Common myeloid progenitor, CD34-positive (primary cell): ENCODE measurements at regions not wholly inside any gene's neighbourhood (a gene's known extent, or its start where the extent isn't known, plus 50 kb on each side); places are given as distances from the start of the nearest gene placed in this dataset.

Experiments
- CTCF ChIA-PET: fragments of 350-600 bp; sonication (Branson Sonifier 250); formaldehyde crosslinking; loops from one replicate; lab custom pipeline; 2021; ENCODE audit warnings: antibody characterized with exemption; lab: Charles Lee
- POLR2A ChIA-PET: fragments of 350-600 bp; sonication (Branson Sonifier 250); formaldehyde crosslinking; loops from one replicate; lab custom pipeline; 2021; ENCODE audit warnings: antibody characterized with exemption; lab: Charles Lee
- DNase-seq, 3 donors: peaks; one replicate each; pipeline versions ENCODE4 v3.0.0 to v3.0.0-alpha.2; 2013
- H3K27ac ChIP-seq, 2 experiments: 1 replicate in 1 of 2; 2 replicates in 1 of 2; pipeline ENCODE4 v1.7.0; 2013; ENCODE audit warnings: inconsistent platforms in 2 of 2, low read length in 2 of 2, mild to moderate bottlenecking in 2 of 2, low read depth in 1 of 2, moderate library complexity in 1 of 2; ENCODE audit not compliant: severe bottlenecking in 2 of 2, insufficient read depth in 1 of 2, poor library complexity in 1 of 2
- H3K27me3 ChIP-seq, 5 experiments: replicated peaks in 2 of 5; 1 replicate in 3 of 5; 2 replicates in 2 of 5; pipeline versions ENCODE4 v1.6.1 to v1.7.0; 2013; ENCODE audit warnings: low read length in 4 of 5, mild to moderate bottlenecking in 2 of 5, moderate library complexity in 2 of 5, inconsistent platforms in 1 of 5; ENCODE audit not compliant: insufficient read depth in 5 of 5, control insufficient read depth in 4 of 5
- H3K36me3 ChIP-seq, 4 experiments: 1 replicate in 2 of 4; 2 replicates in 2 of 4; pipeline versions ENCODE4 v1.6.1 to v1.7.0; 2013; ENCODE audit warnings: low read length in 3 of 4, control low read depth in 1 of 4, mild to moderate bottlenecking in 1 of 4; ENCODE audit not compliant: control insufficient read depth in 4 of 4, insufficient read depth in 4 of 4
- H3K4me1 ChIP-seq, 4 experiments: 1 replicate in 3 of 4; 2 replicates in 1 of 4; pipeline versions ENCODE4 v1.6.1 to v1.7.1; 2013; ENCODE audit warnings: low read length in 3 of 4, mild to moderate bottlenecking in 3 of 4, control low read depth in 1 of 4, inconsistent platforms in 1 of 4, moderate library complexity in 1 of 4; ENCODE audit not compliant: control insufficient read depth in 4 of 4, insufficient read depth in 4 of 4; ENCODE audit errors: control extremely low read depth in 1 of 4
- H3K4me3 ChIP-seq, 7 experiments: 1 replicate in 4 of 7; 2 replicates in 3 of 7; pipeline versions ENCODE4 v1.5.1 to v1.7.0; 2013; ENCODE audit warnings: mild to moderate bottlenecking in 7 of 7, low read length in 6 of 7, moderate library complexity in 6 of 7, inconsistent platforms in 2 of 7, low read depth in 2 of 7, control low read depth in 1 of 7; ENCODE audit not compliant: insufficient read depth in 4 of 7, control insufficient read depth in 1 of 7; ENCODE audit errors: extremely low read depth in 1 of 7
- H3K9me3 ChIP-seq, 5 experiments: 1 replicate in 4 of 5; 2 replicates in 1 of 5; pipeline versions ENCODE4 v1.6.1 to v1.7.1; 2013; ENCODE audit warnings: low read length in 4 of 5, mild to moderate bottlenecking in 2 of 5, inconsistent platforms in 1 of 5, low read depth in 1 of 5, moderate library complexity in 1 of 5; ENCODE audit not compliant: control insufficient read depth in 4 of 5, insufficient read depth in 2 of 5; ENCODE audit errors: control extremely low read depth in 1 of 5
- WGBS: methylation state at CpG from one replicate; pipeline ENCODE4 v1.1.5; 2013; ENCODE audit not compliant: insufficient coverage; 5-methylcytosine and 5-hydroxymethylcytosine counted together

DNA sequence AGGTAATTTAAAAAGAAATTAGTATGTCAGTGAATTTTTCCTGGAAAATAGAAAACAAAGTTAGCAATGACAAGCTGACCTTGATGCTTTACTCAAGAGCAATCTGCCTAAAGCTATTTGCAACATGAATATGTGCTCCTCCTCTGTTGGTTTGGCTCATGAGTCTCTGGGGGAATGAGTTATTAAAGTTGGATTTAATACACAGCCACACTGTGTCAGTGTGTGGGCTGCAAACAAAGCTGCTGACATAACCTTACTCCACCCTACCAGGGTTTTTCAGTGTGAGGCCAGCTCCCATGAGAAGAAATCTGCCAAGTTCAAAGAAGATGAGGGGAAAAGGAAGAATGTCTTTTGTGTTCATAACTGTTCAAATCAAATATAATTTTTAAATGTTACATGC, 280.5 kb downstream of the TLL1 start:
- Histone ChIP-seq H3K27ac (no peak overlapping the region), H3K4me3 (no peak overlapping the region), H3K27me3 (peaks cover 0 to 1% (median 0%) of the 10 kb centered on the region in 5 experiments), H3K9me3 (no peaks in the 10 kb centered on the region), H3K36me3 (no peaks in the 10 kb centered on the region), H3K4me1 (no peaks in the 10 kb centered on the region)
- DNase-seq = no peak
- ChIA-PET POLR2A (no interaction called here), CTCF (interaction anchor here (1.3 kb wide), 1 partner anchor 9 kb away, joined by 3 read pairs; no protein-coding TSS in a partner anchor)

DNA sequence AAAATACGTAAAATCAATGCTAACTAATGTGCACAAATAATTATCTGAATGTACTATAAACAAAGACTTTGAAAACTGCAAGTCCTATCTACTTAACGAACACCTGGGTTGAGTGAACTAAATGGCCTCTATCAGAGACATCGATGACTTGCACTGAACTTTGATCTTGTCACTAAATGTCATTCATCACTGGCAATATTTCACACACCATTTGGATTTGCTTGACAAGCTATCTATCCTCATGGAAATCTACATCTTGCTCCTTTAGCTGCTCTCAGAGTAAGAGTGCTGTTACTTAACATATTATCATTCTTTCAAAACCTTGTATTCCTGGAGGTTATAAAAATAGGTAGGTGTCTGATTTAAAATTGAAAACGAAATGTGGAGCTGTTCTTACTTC, 289.3 kb downstream of the TLL1 start:
- no peaks in the 10 kb centered on the region for H3K36me3 ChIP-seq
- peaks cover 0 to 1% (median 0%) of the 10 kb centered on the region in 5 experiments for H3K27me3 ChIP-seq
- no peak overlapping the region for H3K4me3 ChIP-seq
- no peak for DNase-seq
- CTCF ChIA-PET = interaction anchor here (0.8 to 1.5 kb wide), 5 partner anchors 9 to 435 kb away, joined by 3 to 6 read pairs (median 3); no protein-coding TSS in a partner anchor
- no peaks in the 10 kb centered on the region for H3K4me1 ChIP-seq
- 64% methylated on average over 2 of the region's 4 CpGs for WGBS
- POLR2A ChIA-PET = no interaction called here
- H3K27ac ChIP-seq = no peak overlapping the region
- H3K9me3 ChIP-seq = no peaks in the 10 kb centered on the region

DNA sequence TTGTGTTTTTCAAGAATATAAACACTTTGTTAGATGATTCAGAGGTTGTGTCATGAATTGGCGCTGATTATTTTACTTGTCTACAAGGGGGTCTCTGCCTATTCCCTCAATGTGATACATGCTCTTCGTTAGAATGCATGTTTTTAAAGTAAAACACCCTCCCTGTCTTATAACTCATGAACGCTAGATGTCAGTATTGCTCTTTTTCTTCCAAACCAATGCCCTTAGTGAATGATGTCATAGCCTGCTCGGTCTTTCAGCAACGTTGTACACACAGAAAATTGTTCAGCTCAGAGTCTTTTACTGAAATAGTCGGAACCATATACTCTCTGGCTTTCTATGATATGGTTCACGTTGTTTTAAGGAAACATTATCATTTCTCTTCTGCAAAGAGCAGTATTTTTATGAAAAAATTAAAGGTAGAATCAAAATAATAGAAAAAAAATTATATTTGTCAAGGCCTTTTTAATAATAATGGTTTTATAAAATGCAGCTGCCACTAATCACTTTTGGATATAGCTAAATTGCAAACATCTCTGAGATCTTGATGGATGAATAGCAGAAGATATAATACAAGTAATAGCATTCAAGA, 292.9 kb downstream of the TLL1 start:
- ChIA-PET CTCF (interaction anchor here (0.9 to 1.9 kb wide), 6 partner anchors 8 to 1457 kb away, joined by 3 to 31 read pairs (median 4); no protein-coding TSS in a partner anchor), POLR2A (no interaction called here)
- Histone ChIP-seq H3K4me3 (no peak overlapping the region), H3K4me1 (no peaks in the 10 kb centered on the region), H3K36me3 (no peaks in the 10 kb centered on the region), H3K27me3 (no peaks in the 10 kb centered on the region), H3K9me3 (no peaks in the 10 kb centered on the region), H3K27ac (no peak overlapping the region)
- DNase-seq = peak; percentile 73 to 86 (median 78)
- 2% methylated on average over 5 of the region's 7 CpGs for WGBS

GRCh38 chr4:166169111-166169510, 296.1 kb downstream of the TLL1 start:
- POLR2A ChIA-PET = interaction anchor here (0.7 kb wide), 1 partner anchor 422 kb away, joined by 4 read pairs; no protein-coding TSS in a partner anchor
- DNase-seq = peak; percentile 6 to 17 (median 13)

GRCh38 chr4:166172619-166173018, 299.6 kb downstream of the TLL1 start:
- H3K4me3 ChIP-seq = no peak overlapping the region
- no peak overlapping the region for H3K27ac ChIP-seq
- H3K4me1 ChIP-seq = no peaks in the 10 kb centered on the region
- no peaks in the 10 kb centered on the region for H3K36me3 ChIP-seq
- H3K27me3 ChIP-seq = no peaks in the 10 kb centered on the region
- H3K9me3 ChIP-seq = peaks cover 0 to 4% (median 0%) of the 10 kb centered on the region in 5 experiments
- POLR2A ChIA-PET = no interaction called here
- WGBS = 81% methylated on average over 2 of the region's 2 CpGs
- CTCF ChIA-PET = interaction anchor here (0.8 kb wide), 1 partner anchor 15 kb away, joined by 3 read pairs; no protein-coding TSS in a partner anchor
- no peak for DNase-seq

More at GRCh38 chr4:166169111-166169510, 296.1 kb downstream of the TLL1 start:
- CTCF ChIA-PET = no interaction called here
- Histone ChIP-seq H3K9me3 (peaks cover 0 to 4% (median 0%) of the 10 kb centered on the region in 5 experiments), H3K27ac (no peak overlapping the region), H3K27me3 (no peaks in the 10 kb centered on the region), H3K36me3 (no peaks in the 10 kb centered on the region), H3K4me1 (no peaks in the 10 kb centered on the region), H3K4me3 (no peak overlapping the region)
- WGBS = 100% methylated on average over 1 of the region's 3 CpGs

GRCh38 chr4:166174717-166175490, 301.9 kb downstream of the TLL1 start:
- ChIA-PET POLR2A (no interaction called here), CTCF (no interaction called here)
- H3K9me3 ChIP-seq = peaks cover 0 to 4% (median 0%) of the 10 kb centered on the region in 5 experiments

DNA sequence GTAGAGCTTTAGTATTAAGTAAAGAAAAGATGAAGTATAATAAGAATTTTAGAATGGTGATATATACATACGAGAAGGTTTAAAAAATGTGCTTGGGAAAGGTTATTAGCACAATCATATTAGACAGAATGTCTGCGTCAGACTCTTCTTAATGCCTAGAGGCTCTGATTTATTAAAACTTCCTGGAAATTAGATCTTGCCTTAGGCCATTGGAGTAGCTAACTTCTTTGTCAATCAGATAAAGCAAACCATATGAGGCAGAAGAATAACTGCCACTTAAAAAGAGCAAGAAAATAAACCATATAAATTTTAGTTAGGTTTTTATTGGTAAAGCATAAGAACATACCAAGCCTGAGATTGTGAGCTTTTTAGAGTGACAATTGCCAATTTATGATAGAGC, 309.1 kb downstream of the TLL1 start:
- CTCF ChIA-PET = no interaction called here
- Histone ChIP-seq H3K4me3 (no peak overlapping the region), H3K9me3 (peaks cover 0 to 1% (median 0%) of the 10 kb centered on the region in 5 experiments), H3K27ac (no peak overlapping the region), H3K36me3 (no peaks in the 10 kb centered on the region), H3K27me3 (no peaks in the 10 kb centered on the region), H3K4me1 (no peaks in the 10 kb centered on the region)
- DNase-seq = no peak
- WGBS = 100% methylated on average over 2 of the region's 2 CpGs
- POLR2A ChIA-PET = no interaction called here

More at GRCh38 chr4:166174717-166175490, 301.9 kb downstream of the TLL1 start:
- 97% methylated on average over 3 of the region's 4 CpGs for WGBS
- Histone ChIP-seq H3K4me3 (no peak overlapping the region), H3K36me3 (no peaks in the 10 kb centered on the region), H3K27me3 (no peaks in the 10 kb centered on the region), H3K4me1 (no peaks in the 10 kb centered on the region), H3K27ac (no peak overlapping the region)
- no peak for DNase-seq
